ENCODE measurements at regions not wholly inside any gene's neighbourhood (a gene's known extent, or its start where the extent isn't known, plus 50 kb on each side); places are given as distances from the start of the nearest gene placed in this dataset.

GRCh38 chr2:2620604-2621003 lies 289.5 kb upstream of the MYT1L start:
- TF ChIP-seq EZH2 (IDR thresholded peaks at IDR 0.05; ENCODE audit: borderline replicate concordance, low read length) (no peak), CTCF (IDR thresholded peaks at IDR 0.05; ENCODE audit: low read length) (no peak)
